Breast epithelium (tissue), 4 donors: ENCODE measurements at regions not wholly inside any gene's neighbourhood (a gene's known extent, or its start where the extent isn't known, plus 50 kb on each side); places are given as distances from the start of the nearest gene placed in this dataset.

ENCODE experiments used
- DNase-seq, 2 donors: peaks; one replicate each; pipeline ENCODE4 v3.0.0-alpha.2; 2019; ENCODE audit warnings: low spot score in 2 of 2
- H3K27ac ChIP-seq, 2 donors: fragments of 200-600 bp; sonication (generic) in 1 of 2; one replicate each; pipeline ENCODE4 v1.5.1; 2016 to 2019; ENCODE audit warnings: mild to moderate bottlenecking in 1 of 2
- H3K27me3 ChIP-seq, 2 donors: fragments of 200-600 bp; sonication (generic) in 1 of 2; one replicate each; pipeline versions ENCODE4 v1.5.1 to v1.6.0; 2017 to 2019; ENCODE audit warnings: control low read depth in 1 of 2, mild to moderate bottlenecking in 1 of 2
- H3K36me3 ChIP-seq: fragments of 200-600 bp; one replicate; pipeline ENCODE4 v1.5.1; 2019
- H3K4me1 ChIP-seq, 2 donors: fragments of 200-600 bp; sonication (generic); one replicate each; pipeline ENCODE4 v1.5.1; 2016 to 2019; ENCODE audit warnings: control low read depth in 1 of 2
- H3K4me3 ChIP-seq, 3 donors: fragments of 200-600 bp; sonication (generic); 1 replicate in 2 of 3; 2 replicates in 1 of 3; pipeline ENCODE4 v1.5.1; 2016 to 2019; ENCODE audit warnings: mild to moderate bottlenecking in 3 of 3, moderate library complexity in 2 of 3
- H3K9me3 ChIP-seq, 2 donors: fragments of 200-600 bp; sonication (generic) in 1 of 2; one replicate each; pipeline ENCODE4 v1.5.1; 2016 to 2019; ENCODE audit warnings: control low read depth in 1 of 2
- CTCF ChIP-seq, 3 donors: fragments of 450-650 bp; IDR thresholded peaks; one replicate each; pipeline ENCODE4 v1.5.1; 2016 to 2017; ENCODE audit warnings: antibody characterized with exemption in 3 of 3, mild to moderate bottlenecking in 3 of 3, moderate library complexity in 3 of 3
- POLR2A ChIP-seq: fragments of 450-650 bp; IDR thresholded peaks from one replicate; pipeline ENCODE4 v1.6.1; 2016; ENCODE audit warnings: antibody characterized with exemption, mild to moderate bottlenecking, moderate library complexity
- POLR2AphosphoS5 ChIP-seq, 3 donors: sonication (generic); formaldehyde crosslinking; IDR thresholded peaks; one replicate each; pipeline ENCODE4 v1.6.1; 2017; ENCODE audit warnings: antibody characterized with exemption in 3 of 3
- intact Hi-C: fragments of 100-400 bp; cut with DNase I; formaldehyde crosslinking; loops from one replicate; pipeline ENCODE4 v1.15.1; 2023; ENCODE audit warnings: low total_unique reads

GRCh38 chr11:91650802-91651201 is 573.8 kb upstream of the FAT3 start:
- TF ChIP-seq POLR2A: no peak
- TF ChIP-seq POLR2AphosphoS5 (IDR thresholded peaks at IDR 0.05): no peak
- no peak for TF ChIP-seq CTCF (IDR thresholded peaks at IDR 0.05)
- DNase-seq: no peak
- H3K9me3 ChIP-seq: no peaks in the 10 kb centered on the region
- H3K27me3 ChIP-seq: no peaks in the 10 kb centered on the region
- H3K4me1 ChIP-seq: no peaks in the 10 kb centered on the region
- intact Hi-C loops: loop anchor here (5.0 kb wide), 1 partner anchor 1101 kb away; no protein-coding TSS in a partner anchor
- H3K27ac ChIP-seq: no peak overlapping the region
- no peaks in the 10 kb centered on the region for H3K36me3 ChIP-seq
- no peak overlapping the region for H3K4me3 ChIP-seq

DNA sequence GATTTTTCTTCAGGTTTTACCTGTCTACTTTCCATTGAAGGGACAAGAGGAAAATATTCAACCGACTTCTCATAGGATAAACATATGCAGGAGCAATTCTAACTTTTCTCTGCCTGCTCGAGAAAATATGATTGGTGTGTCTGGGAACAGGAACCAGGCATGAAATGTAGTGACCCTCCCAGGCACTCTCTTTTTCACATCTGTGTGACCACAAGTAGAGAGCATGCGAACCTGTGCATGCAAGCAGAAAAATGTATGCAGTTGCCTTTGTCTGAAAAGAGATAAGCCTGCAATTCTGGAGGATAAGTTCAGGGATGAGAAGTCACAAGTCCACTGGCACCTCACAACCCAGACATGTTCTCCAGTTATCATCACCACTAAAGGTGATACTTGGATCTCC is 583.5 kb upstream of the FAT3 start:
- no peaks in the 10 kb centered on the region for H3K27me3 ChIP-seq
- DNase-seq: no peak
- intact Hi-C loops: no loop called here
- no peak overlapping the region for H3K27ac ChIP-seq
- no peak overlapping the region for H3K4me3 ChIP-seq
- H3K4me1 ChIP-seq: no peaks in the 10 kb centered on the region
- no peaks in the 10 kb centered on the region for H3K36me3 ChIP-seq
- no peaks in the 10 kb centered on the region for H3K9me3 ChIP-seq
- TF ChIP-seq POLR2AphosphoS5 (IDR thresholded peaks at IDR 0.05): no peak
- no peak for TF ChIP-seq CTCF (IDR thresholded peaks at IDR 0.05)
- TF ChIP-seq POLR2A: no peak

DNA sequence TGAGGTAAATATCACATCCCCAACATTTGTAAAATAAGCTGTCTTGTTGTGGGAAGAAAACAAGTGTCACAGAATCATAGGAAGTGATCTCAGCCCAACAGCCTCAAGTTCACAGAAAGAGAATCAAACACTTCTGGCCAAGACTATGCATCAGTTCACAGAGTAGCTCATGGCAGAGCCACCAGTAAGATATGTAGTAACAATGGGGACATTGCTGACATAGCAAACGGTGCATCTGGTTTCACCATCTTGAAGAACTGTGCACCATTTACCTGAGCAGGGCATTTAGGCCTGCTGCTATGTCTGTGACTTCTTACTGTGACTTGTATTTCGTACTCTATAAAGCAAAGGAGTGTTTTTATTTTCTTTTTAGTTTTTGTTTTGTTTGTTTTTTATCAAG is 585.3 kb upstream of the FAT3 start:
- H3K36me3 ChIP-seq: no peaks in the 10 kb centered on the region
- no peak overlapping the region for H3K27ac ChIP-seq
- no peak for DNase-seq
- no peaks in the 10 kb centered on the region for H3K4me1 ChIP-seq
- H3K4me3 ChIP-seq: no peak overlapping the region
- H3K27me3 ChIP-seq: no peaks in the 10 kb centered on the region
- H3K9me3 ChIP-seq: no peaks in the 10 kb centered on the region
- TF ChIP-seq POLR2A (no peak), CTCF (IDR thresholded peaks at IDR 0.05) (no peak), POLR2AphosphoS5 (IDR thresholded peaks at IDR 0.05) (no peak)
- intact Hi-C loops: no loop called here

- no peaks in the 10 kb centered on the region for H3K4me1 ChIP-seq
- no peak overlapping the region for H3K27ac ChIP-seq
- intact Hi-C loops: no loop called here
- H3K9me3 ChIP-seq: no peaks in the 10 kb centered on the region
- H3K4me3 ChIP-seq: no peak overlapping the region
- no peaks in the 10 kb centered on the region for H3K27me3 ChIP-seq
- TF ChIP-seq POLR2A (no peak), POLR2AphosphoS5 (IDR thresholded peaks at IDR 0.05) (no peak), CTCF (IDR thresholded peaks at IDR 0.05) (no peak)
- no peak for DNase-seq
- H3K36me3 ChIP-seq: no peaks in the 10 kb centered on the region
Observed at GRCh38 chr11:91630916-91631673, 593.5 kb upstream of the FAT3 start.

DNA sequence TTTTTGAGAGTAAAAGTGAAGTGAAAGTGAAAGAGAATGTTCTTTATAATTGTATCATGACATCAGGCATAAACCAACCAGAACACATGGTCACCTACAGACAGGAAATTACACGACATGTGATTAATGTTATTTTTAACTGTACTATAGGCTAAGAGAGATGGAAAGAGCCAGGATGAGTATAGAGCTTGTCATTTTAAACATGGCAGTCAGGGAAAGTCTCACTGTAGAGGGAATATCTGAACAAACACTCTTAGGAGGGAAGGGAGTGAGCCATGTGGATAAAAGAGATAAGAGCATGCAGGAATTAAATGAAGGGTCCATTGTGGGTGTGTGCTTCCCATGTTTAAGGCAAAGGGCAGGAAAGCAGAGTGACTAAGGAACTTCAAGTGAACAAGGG is 599.1 kb upstream of the FAT3 start:
- H3K9me3 ChIP-seq: peaks cover 0 to 6% of the 10 kb centered on the region in 2 donors
- no peak for DNase-seq
- intact Hi-C loops: no loop called here
- TF ChIP-seq CTCF (IDR thresholded peaks at IDR 0.05) (no peak), POLR2AphosphoS5 (IDR thresholded peaks at IDR 0.05) (no peak), POLR2A (no peak)
- no peak overlapping the region for H3K27ac ChIP-seq
- H3K36me3 ChIP-seq: no peaks in the 10 kb centered on the region
- no peaks in the 10 kb centered on the region for H3K4me1 ChIP-seq
- H3K4me3 ChIP-seq: no peak overlapping the region
- H3K27me3 ChIP-seq: no peaks in the 10 kb centered on the region
